Kidney (tissue), 13 donors: ENCODE measurements at regions not wholly inside any gene's neighbourhood (a gene's known extent, or its start where the extent isn't known, plus 50 kb on each side); places are given as distances from the start of the nearest gene placed in this dataset.

Experiments used
- DNase-seq, 5 donors: peaks; one replicate each; pipeline ENCODE4 v3.0.0-alpha.2; 2013 to 2020
- FAIRE-seq: peaks from 2 replicates; lab custom pipeline; 2012; peaks lifted over from hg19 to GRCh38; lab: Jason Lieb, UNC
- H3K27ac ChIP-seq, 2 donors: one replicate each; pipeline ENCODE4 v1.7.0; 2013; ENCODE audit warnings: low read depth in 2 of 2, low read length in 2 of 2, inconsistent platforms in 1 of 2
- H3K27me3 ChIP-seq: one replicate; pipeline ENCODE4 v1.7.1; 2013; ENCODE audit warnings: low read length, inconsistent platforms; ENCODE audit not compliant: control insufficient read depth, insufficient read depth
- H3K36me3 ChIP-seq, 3 donors: one replicate each; pipeline versions ENCODE4 v1.7.0 to v1.7.1; 2013; ENCODE audit warnings: low read length in 3 of 3, control low read depth in 1 of 3, inconsistent platforms in 1 of 3; ENCODE audit not compliant: insufficient read depth in 3 of 3, control insufficient read depth in 2 of 3
- H3K4me1 ChIP-seq, 3 donors: one replicate each; pipeline versions ENCODE4 v1.7.0 to v1.7.1; 2013; ENCODE audit warnings: low read length in 3 of 3, inconsistent platforms in 1 of 3, low read depth in 1 of 3; ENCODE audit not compliant: control insufficient read depth in 2 of 3, insufficient read depth in 2 of 3
- H3K4me3 ChIP-seq, 3 donors: one replicate each; pipeline versions ENCODE4 v1.7.0 to v1.8.1; 2013; ENCODE audit warnings: low read length in 3 of 3, control low read depth in 1 of 3, inconsistent platforms in 1 of 3
- H3K9ac ChIP-seq, 3 donors: one replicate each; pipeline versions ENCODE4 v1.7.0 to v1.7.1; 2013; ENCODE audit warnings: low read length in 3 of 3, control low read depth in 1 of 3, inconsistent platforms in 1 of 3
- H3K9me3 ChIP-seq, 3 donors: one replicate each; pipeline versions ENCODE4 v1.7.0 to v1.7.1; 2013; ENCODE audit warnings: low read length in 3 of 3, control low read depth in 1 of 3, inconsistent platforms in 1 of 3; ENCODE audit not compliant: control insufficient read depth in 2 of 3, insufficient read depth in 1 of 3
- intact Hi-C: fragments of 100-400 bp; cut with DNase I; formaldehyde crosslinking; loops from one replicate; pipeline ENCODE4 v1.11.1; 2022
- TF ChIP-seq, protein P1 (sequence below): IDR thresholded peaks from 3 replicates; pipeline ENCODE4 v1.5.1; 2012; ENCODE audit warnings: mild to moderate bottlenecking, moderate library complexity, borderline replicate concordance; ENCODE audit not compliant: insufficient read depth; ENCODE audit errors: extremely low read depth
- donor health status: control.
- donor health status: control.
- donor health status: control.
- donor health status: control.
- donor health status: control.
- donor health status: DM: yes; HTN: yes; CAD: no.
- donor health status: Normal renal cell carcinoma (clear cell type).

- H3K27me3 ChIP-seq: no peaks in the 10 kb centered on the region
- TF ChIP-seq, protein P1, sequence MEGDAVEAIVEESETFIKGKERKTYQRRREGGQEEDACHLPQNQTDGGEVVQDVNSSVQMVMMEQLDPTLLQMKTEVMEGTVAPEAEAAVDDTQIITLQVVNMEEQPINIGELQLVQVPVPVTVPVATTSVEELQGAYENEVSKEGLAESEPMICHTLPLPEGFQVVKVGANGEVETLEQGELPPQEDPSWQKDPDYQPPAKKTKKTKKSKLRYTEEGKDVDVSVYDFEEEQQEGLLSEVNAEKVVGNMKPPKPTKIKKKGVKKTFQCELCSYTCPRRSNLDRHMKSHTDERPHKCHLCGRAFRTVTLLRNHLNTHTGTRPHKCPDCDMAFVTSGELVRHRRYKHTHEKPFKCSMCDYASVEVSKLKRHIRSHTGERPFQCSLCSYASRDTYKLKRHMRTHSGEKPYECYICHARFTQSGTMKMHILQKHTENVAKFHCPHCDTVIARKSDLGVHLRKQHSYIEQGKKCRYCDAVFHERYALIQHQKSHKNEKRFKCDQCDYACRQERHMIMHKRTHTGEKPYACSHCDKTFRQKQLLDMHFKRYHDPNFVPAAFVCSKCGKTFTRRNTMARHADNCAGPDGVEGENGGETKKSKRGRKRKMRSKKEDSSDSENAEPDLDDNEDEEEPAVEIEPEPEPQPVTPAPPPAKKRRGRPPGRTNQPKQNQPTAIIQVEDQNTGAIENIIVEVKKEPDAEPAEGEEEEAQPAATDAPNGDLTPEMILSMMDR: no peak
- no peak for FAIRE-seq
These were observed 401.8 kb downstream of the PABPC4L start for GRCh38 chr4:133799717-133800315.

DNA sequence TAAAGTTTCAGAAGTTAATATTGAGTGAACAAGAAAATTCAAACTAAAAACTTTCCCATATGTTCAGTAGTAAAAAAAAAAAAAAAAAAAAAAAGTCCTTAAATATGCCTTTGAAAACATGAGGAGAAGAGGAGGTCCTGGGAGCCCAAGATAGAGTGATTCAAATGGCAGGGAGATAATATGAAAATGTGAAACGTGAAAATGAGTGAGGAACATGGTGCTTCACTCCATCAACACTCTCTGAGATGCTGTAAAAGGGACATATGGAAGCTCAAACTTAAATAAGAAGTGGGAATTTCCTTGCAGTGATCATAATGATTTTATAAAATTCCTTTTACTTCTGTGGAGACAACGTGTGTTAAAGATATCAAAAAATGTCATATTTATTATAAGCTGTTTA lies 423.9 kb downstream of the PABPC4L start:
- no peaks in the 10 kb centered on the region for H3K4me1 ChIP-seq

More at GRCh38 chr4:133799717-133800315, 401.8 kb downstream of the PABPC4L start:
- Histone ChIP-seq H3K4me3 (no peak overlapping the region), H3K4me1 (no peaks in the 10 kb centered on the region), H3K9me3 (no peaks in the 10 kb centered on the region), H3K27ac (no peak overlapping the region), H3K36me3 (no peaks in the 10 kb centered on the region), H3K9ac (no peak overlapping the region)
- intact Hi-C loops: no loop called here
- DNase-seq: no peak

DNA sequence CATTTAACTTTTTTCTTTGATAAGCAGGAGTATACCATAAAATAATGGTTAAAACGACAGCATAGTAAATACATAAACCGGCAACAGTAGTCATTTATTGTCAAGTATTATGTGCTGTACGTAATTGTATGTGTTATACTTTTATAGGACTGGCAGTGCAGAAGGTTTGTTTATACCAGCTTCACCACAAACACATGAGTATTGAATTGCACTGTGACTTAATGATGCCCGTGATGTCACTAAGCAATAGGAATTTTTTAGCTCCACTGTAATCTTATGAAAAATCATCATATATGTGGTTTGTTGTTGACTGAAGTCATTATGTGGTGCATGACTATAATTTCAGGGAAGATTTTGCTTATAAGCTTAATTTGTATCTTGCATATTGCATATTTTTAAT lies 424.6 kb downstream of the PABPC4L start:
- intact Hi-C loops: no loop called here
- H3K36me3 ChIP-seq: no peaks in the 10 kb centered on the region
- DNase-seq (no peak), FAIRE-seq (no peak)
- H3K27ac ChIP-seq: no peak overlapping the region
- no peaks in the 10 kb centered on the region for H3K4me1 ChIP-seq
- H3K9me3 ChIP-seq: no peaks in the 10 kb centered on the region
- TF ChIP-seq, protein P1: no peak
- H3K9ac ChIP-seq: no peak overlapping the region
- no peak overlapping the region for H3K4me3 ChIP-seq
- H3K27me3 ChIP-seq: no peaks in the 10 kb centered on the region

More for the DNA sequence above, 423.9 kb downstream of the PABPC4L start:
- intact Hi-C loops: no loop called here
- Histone ChIP-seq H3K9me3 (no peaks in the 10 kb centered on the region), H3K27me3 (no peaks in the 10 kb centered on the region), H3K9ac (no peak overlapping the region), H3K36me3 (no peaks in the 10 kb centered on the region), H3K4me3 (no peak overlapping the region), H3K27ac (no peak overlapping the region)
- FAIRE-seq: no peak
- DNase-seq: no peak
- TF ChIP-seq, protein P1: no peak

GRCh38 chr4:133776503-133776902 lies 425.1 kb downstream of the PABPC4L start:
- Histone ChIP-seq H3K4me3 (no peak overlapping the region), H3K36me3 (no peaks in the 10 kb centered on the region), H3K27ac (no peak overlapping the region), H3K4me1 (no peaks in the 10 kb centered on the region), H3K27me3 (no peaks in the 10 kb centered on the region), H3K9me3 (peaks cover 0 to 3% (median 0%) of the 10 kb centered on the region in 3 donors), H3K9ac (no peak overlapping the region)
- FAIRE-seq (no peak), DNase-seq (no peak)
- intact Hi-C loops: no loop called here
- TF ChIP-seq, protein P1: no peak
